ENCODE measurements at regions not wholly inside any gene's neighbourhood (a gene's known extent, or its start where the extent isn't known, plus 50 kb on each side); places are given as distances from the start of the nearest gene placed in this dataset.

DNA sequence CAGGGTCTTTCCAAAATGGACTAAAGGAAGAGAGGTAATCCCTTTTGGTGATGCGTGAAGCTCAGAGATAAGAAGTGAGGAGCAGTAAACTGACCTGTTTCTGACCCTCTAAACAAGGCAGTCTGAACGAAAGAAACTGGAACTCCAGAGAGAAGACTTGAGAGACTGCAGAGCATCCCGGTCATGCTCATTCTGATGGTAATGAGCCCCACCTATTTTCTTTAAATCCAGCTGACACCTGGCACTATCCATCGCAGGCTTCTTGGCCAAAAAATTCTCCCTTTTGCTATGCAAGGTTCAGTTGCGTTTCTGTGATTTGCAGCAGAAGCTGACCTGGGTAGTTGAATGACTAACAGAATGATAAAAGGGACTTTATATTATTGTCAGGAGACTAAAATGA lies 105.9 kb upstream of the KCNK2 start:
- H3K9me3 ChIP-seq (ENCODE audit: control insufficient read depth in 4 of 4, low read length in 3 of 4): no peaks in the 10 kb centered on the region
- no peak overlapping the region for H3K9ac ChIP-seq (ENCODE audit: low read depth in 1 of 2, low read length in 2 of 2)
- WGBS: 51% methylated on average over 5 of the region's 5 CpGs
- H3K4me1 ChIP-seq (ENCODE audit: control insufficient read depth in 4 of 4, insufficient read depth in 4 of 4, low read length in 3 of 4): peaks cover 0 to 7% (median 2%) of the 10 kb centered on the region in 4 donors
- no peak for TF ChIP-seq FOXA1 (IDR thresholded peaks at IDR 0.05)
- no peak for TF ChIP-seq HNF4A (conservative IDR thresholded peaks at IDR 0.05)
- TF ChIP-seq, protein P1, sequence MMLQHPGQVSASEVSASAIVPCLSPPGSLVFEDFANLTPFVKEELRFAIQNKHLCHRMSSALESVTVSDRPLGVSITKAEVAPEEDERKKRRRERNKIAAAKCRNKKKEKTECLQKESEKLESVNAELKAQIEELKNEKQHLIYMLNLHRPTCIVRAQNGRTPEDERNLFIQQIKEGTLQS (IDR thresholded peaks at IDR 0.05): no peak
- TF ChIP-seq HNF4G (IDR thresholded peaks at IDR 0.05): no peak
- no peak for TF ChIP-seq NR2F2 (IDR thresholded peaks at IDR 0.05)
- no peak for TF ChIP-seq SP1 (IDR thresholded peaks at IDR 0.05)
- no peaks in the 10 kb centered on the region for H3K27me3 ChIP-seq (ENCODE audit: control insufficient read depth in 4 of 4, insufficient read depth in 4 of 4, low read length in 3 of 4)
- no peaks in the 10 kb centered on the region for H3K36me3 ChIP-seq (ENCODE audit: control insufficient read depth in 4 of 4, insufficient read depth in 3 of 4, low read depth in 1 of 4, low read length in 3 of 4)
- H3K27ac ChIP-seq (ENCODE audit: low read depth in 1 of 2, low read length in 2 of 2): no peak overlapping the region
- H3K4me3 ChIP-seq (ENCODE audit: low read depth in 1 of 3, low read length in 3 of 3): no peak overlapping the region
- no peak for DNase-seq (ENCODE audit: low spot score)

DNA sequence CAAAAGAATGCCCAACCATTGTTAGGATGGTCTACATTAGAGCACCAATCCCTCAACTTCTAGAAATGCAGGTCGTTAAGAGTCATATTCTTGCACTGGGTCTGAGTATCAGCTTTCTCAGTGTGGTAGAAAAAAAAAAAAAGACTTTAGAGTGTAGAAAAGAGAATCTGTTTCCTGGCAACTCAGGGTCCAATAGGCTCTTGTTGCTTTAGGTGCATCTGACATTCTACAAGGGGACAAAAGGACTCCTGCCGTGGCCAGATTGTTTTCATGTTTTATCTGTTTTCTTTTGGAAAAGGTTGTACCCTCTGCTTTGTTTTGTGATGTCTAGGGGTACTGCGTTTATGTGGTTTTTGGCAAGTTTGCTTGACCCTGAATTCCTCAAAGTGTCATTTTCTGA lies 105.4 kb upstream of the KCNK2 start:
- no peak overlapping the region for H3K4me3 ChIP-seq (ENCODE audit: low read depth in 1 of 3, low read length in 3 of 3)
- DNase-seq (ENCODE audit: low spot score): no peak
- no peaks in the 10 kb centered on the region for H3K36me3 ChIP-seq (ENCODE audit: control insufficient read depth in 4 of 4, insufficient read depth in 3 of 4, low read depth in 1 of 4, low read length in 3 of 4)
- no peaks in the 10 kb centered on the region for H3K27me3 ChIP-seq (ENCODE audit: control insufficient read depth in 4 of 4, insufficient read depth in 4 of 4, low read length in 3 of 4)
- peaks cover 0 to 7% (median 2%) of the 10 kb centered on the region in 4 donors for H3K4me1 ChIP-seq (ENCODE audit: control insufficient read depth in 4 of 4, insufficient read depth in 4 of 4, low read length in 3 of 4)
- H3K9ac ChIP-seq (ENCODE audit: low read depth in 1 of 2, low read length in 2 of 2): no peak overlapping the region
- 46% methylated on average over 3 of the region's 3 CpGs for WGBS
- no peak for TF ChIP-seq RAD21 (IDR thresholded peaks at IDR 0.05)
- TF ChIP-seq, protein P1 (IDR thresholded peaks at IDR 0.05): no peak
- no peak for TF ChIP-seq FOXA1 (IDR thresholded peaks at IDR 0.05)
- no peaks in the 10 kb centered on the region for H3K9me3 ChIP-seq (ENCODE audit: control insufficient read depth in 4 of 4, low read length in 3 of 4)
- H3K27ac ChIP-seq (ENCODE audit: low read depth in 1 of 2, low read length in 2 of 2): no peak overlapping the region

GRCh38 chr1:214977700-214978374 lies 104.7 kb upstream of the KCNK2 start:
- TF ChIP-seq GABPA (IDR thresholded peaks at IDR 0.05 in 1 of 2, conservative IDR thresholded peaks at IDR 0.05 in 1 of 2) (no peak), TAF1 (conservative IDR thresholded peaks at IDR 0.05) (no peak), JUND (IDR thresholded peaks at IDR 0.05) (no peak), RXRA (IDR thresholded peaks at IDR 0.05) (peak in 1 of 2 donors; percentile 27), FOXA1 (IDR thresholded peaks at IDR 0.05) (peak; percentile 9), HNF4A (conservative IDR thresholded peaks at IDR 0.05) (peak in 1 of 2 donors; percentile 20), FOXA2 (IDR thresholded peaks at IDR 0.05) (peak; percentile 61), RAD21 (IDR thresholded peaks at IDR 0.05) (peak in 1 of 2 donors; percentile 9)
- Histone ChIP-seq H3K27me3 (ENCODE audit: control insufficient read depth in 4 of 4, insufficient read depth in 4 of 4, low read length in 3 of 4) (no peaks in the 10 kb centered on the region), H3K4me3 (ENCODE audit: low read depth in 1 of 3, low read length in 3 of 3) (no peak overlapping the region), H3K36me3 (ENCODE audit: control insufficient read depth in 4 of 4, insufficient read depth in 3 of 4, low read depth in 1 of 4, low read length in 3 of 4) (no peaks in the 10 kb centered on the region), H3K9ac (ENCODE audit: low read depth in 1 of 2, low read length in 2 of 2) (no peak overlapping the region), H3K4me1 (ENCODE audit: control insufficient read depth in 4 of 4, insufficient read depth in 4 of 4, low read length in 3 of 4) (peaks cover 0 to 7% (median 2%) of the 10 kb centered on the region in 4 donors), H3K27ac (ENCODE audit: low read depth in 1 of 2, low read length in 2 of 2) (no peak overlapping the region), H3K9me3 (ENCODE audit: control insufficient read depth in 4 of 4, low read length in 3 of 4) (no peaks in the 10 kb centered on the region)
- 49% methylated on average over 6 of the region's 6 CpGs for WGBS
- no peak for DNase-seq (ENCODE audit: low spot score)

DNA sequence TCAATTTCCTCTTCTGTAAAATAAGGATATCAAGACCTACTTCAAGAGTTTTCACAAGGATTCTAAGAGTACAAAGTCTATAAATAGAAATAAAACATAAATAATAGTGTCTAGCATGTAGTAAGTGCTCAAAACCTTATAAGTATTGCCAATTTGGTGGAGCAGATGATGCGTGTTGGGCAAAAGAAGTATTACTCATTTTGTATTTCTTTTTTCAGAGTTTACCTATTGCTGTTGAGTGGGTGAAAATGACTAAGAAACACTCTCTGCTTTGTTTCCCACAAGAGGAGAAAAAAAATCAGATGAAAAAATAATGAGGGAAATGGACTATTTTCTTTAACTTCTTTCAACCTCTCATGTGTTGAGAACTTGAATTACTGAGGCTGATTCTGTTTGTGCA lies 103.3 kb upstream of the KCNK2 start:
- Histone ChIP-seq H3K36me3 (ENCODE audit: control insufficient read depth in 4 of 4, insufficient read depth in 3 of 4, low read depth in 1 of 4, low read length in 3 of 4) (no peaks in the 10 kb centered on the region), H3K9ac (ENCODE audit: low read depth in 1 of 2, low read length in 2 of 2) (no peak overlapping the region), H3K27me3 (ENCODE audit: control insufficient read depth in 4 of 4, insufficient read depth in 4 of 4, low read length in 3 of 4) (no peaks in the 10 kb centered on the region), H3K27ac (ENCODE audit: low read depth in 1 of 2, low read length in 2 of 2) (no peak overlapping the region), H3K4me1 (ENCODE audit: control insufficient read depth in 4 of 4, insufficient read depth in 4 of 4, low read length in 3 of 4) (peaks cover 0 to 7% (median 2%) of the 10 kb centered on the region in 4 donors), H3K4me3 (ENCODE audit: low read depth in 1 of 3, low read length in 3 of 3) (no peak overlapping the region), H3K9me3 (ENCODE audit: control insufficient read depth in 4 of 4, low read length in 3 of 4) (no peaks in the 10 kb centered on the region)
- TF ChIP-seq TAF1 (conservative IDR thresholded peaks at IDR 0.05): no peak
- DNase-seq (ENCODE audit: low spot score): no peak
- WGBS: 89% methylated on average over 1 of the region's 1 CpG

All from liver (tissue), 7 donors.